HepG2 (cell line): ENCODE measurements at regions not wholly inside any gene's neighbourhood (a gene's known extent, or its start where the extent isn't known, plus 50 kb on each side); places are given as distances from the start of the nearest gene placed in this dataset.

ENCODE experiments used
- ATAC-seq: fragments of 200-7000 bp; cut with Tn5 transposase; 3 replicates; pipeline ENCODE4 v1.9.1; 2020; ENCODE audit warnings: mild to moderate bottlenecking, moderate library complexity
- BruUV-seq: library from RNA; stranded (reverse); fragments of 400-500 nt; replicated peaks from 2 replicates; lab custom pipeline; 2021; lab: Mats Ljungman, UMichigan
- CTCF ChIA-PET: fragments of 300-600 bp; formaldehyde crosslinking; extraction: SDS; loops from one replicate; lab custom pipeline; 2021; ENCODE audit warnings: low total read pairs, inconsistent platforms, low intra/inter-chr PET ratio; lab: Yijun Ruan, JAX
- POLR2A ChIA-PET: fragments of 350-600 bp; sonication (Branson Sonifier 250); formaldehyde crosslinking; loops from one replicate; lab custom pipeline; 2020; ENCODE audit warnings: antibody characterized with exemption, inconsistent platforms; lab: Yijun Ruan, JAX
- DNase-seq: peaks from one replicate; pipeline ENCODE4 v3.0.0-alpha.2; 2015; ENCODE audit warnings: low spot score
- FAIRE-seq: peaks from 3 replicates; lab custom pipeline; 2011; peaks lifted over from hg19 to GRCh38; lab: Jason Lieb, UNC
- H2AFZ ChIP-seq: one replicate; pipeline ENCODE4 v1.6.1; 2011; ENCODE audit warnings: low read length, inconsistent platforms
- H3K27ac ChIP-seq: fragments of 300-600 bp; 3 replicates; pipeline ENCODE4 v1.8.0; 2011; ENCODE audit warnings: mixed run types, mild to moderate bottlenecking, mixed read lengths, low read length, inconsistent platforms; ENCODE audit not compliant: insufficient read depth; ENCODE audit errors: extremely low read length
- H3K27me3 ChIP-seq, 2 experiments: fragments of 200-600 bp in 1 of 2; 2 replicates in 1 of 2; 3 replicates in 1 of 2; pipeline versions ENCODE4 v1.6.0 to v1.8.0; 2011; ENCODE audit warnings: low read length in 2 of 2, mild to moderate bottlenecking in 2 of 2, moderate library complexity in 2 of 2, inconsistent platforms in 1 of 2; ENCODE audit not compliant: insufficient read depth in 2 of 2, control insufficient read depth in 1 of 2
- H3K36me3 ChIP-seq, 2 experiments: fragments of 200-600 bp in 1 of 2; replicated peaks in 1 of 2; 2 replicates in 1 of 2; 3 replicates in 1 of 2; pipeline versions ENCODE4 v1.5.1 to v1.8.0; 2011; ENCODE audit warnings: low read length in 2 of 2, inconsistent platforms in 1 of 2; ENCODE audit not compliant: insufficient read depth in 2 of 2, control insufficient read depth in 1 of 2
- H3K4me1 ChIP-seq: 2 replicates; pipeline ENCODE4 v1.5.1; 2012; ENCODE audit warnings: low read length, inconsistent platforms; ENCODE audit not compliant: insufficient read depth
- H3K4me2 ChIP-seq: 2 replicates; pipeline ENCODE4 v1.6.0; 2011; ENCODE audit warnings: low read depth, low read length, inconsistent platforms
- H3K4me3 ChIP-seq, 3 experiments: fragments of 200-600 bp in 1 of 3; sonication (generic), shearing (Covaris generic) in 1 of 3; replicated peaks in 1 of 3; 2 replicates each; pipeline ENCODE4 v1.5.1; 2011 to 2016; ENCODE audit warnings: low read length in 3 of 3, inconsistent platforms in 2 of 3, low read depth in 2 of 3, mild to moderate bottlenecking in 2 of 3, control low read depth in 1 of 3, mixed read lengths in 1 of 3; ENCODE audit not compliant: insufficient read depth in 1 of 3
- H3K79me2 ChIP-seq: one replicate; pipeline ENCODE4 v1.6.1; 2011; ENCODE audit warnings: low read length, inconsistent platforms; ENCODE audit not compliant: insufficient read depth
- H3K9ac ChIP-seq: 2 replicates; pipeline ENCODE4 v1.6.0; 2011; ENCODE audit warnings: mild to moderate bottlenecking, low read depth, low read length, inconsistent platforms; ENCODE audit not compliant: insufficient read depth
- H3K9me3 ChIP-seq: 2 replicates; pipeline ENCODE4 v1.5.1; 2012; ENCODE audit warnings: mild to moderate bottlenecking, low read length
- H4K20me1 ChIP-seq: 2 replicates; pipeline ENCODE4 v1.6.0; 2011; ENCODE audit warnings: inconsistent platforms, mild to moderate bottlenecking, low read length, moderate library complexity; ENCODE audit not compliant: insufficient read depth
- IRF1 ChIP-seq: sonication (generic); formaldehyde crosslinking; IDR thresholded peaks from 2 replicates; pipeline ENCODE4 v1.4.0; 2020; ENCODE audit warnings: low read depth, mild to moderate bottlenecking, missing genetic modification reagents
- KLF9 ChIP-seq: IDR thresholded peaks from 2 replicates; pipeline ENCODE4 v1.6.1; 2016; ENCODE audit warnings: low read depth
- MTF1 ChIP-seq: sonication (generic); formaldehyde crosslinking; IDR thresholded peaks from 2 replicates; pipeline ENCODE4 v1.5.0; 2020; ENCODE audit warnings: missing genetic modification reagents
- MXD4 ChIP-seq: IDR thresholded peaks from 2 replicates; pipeline ENCODE4 v1.6.1; 2016; ENCODE audit warnings: mild to moderate bottlenecking, missing biosample characterization, missing genetic modification reagents
- NR3C1 ChIP-seq: sonication (generic); formaldehyde crosslinking; IDR thresholded peaks from 2 replicates; pipeline ENCODE4 v1.4.0; 2020; ENCODE audit warnings: missing genetic modification reagents
- SAFB2 ChIP-seq: sonication (generic); formaldehyde crosslinking; IDR thresholded peaks from 2 replicates; pipeline ENCODE4 v1.5.1; 2020; ENCODE audit warnings: missing genetic modification reagents, low read depth, mild to moderate bottlenecking, borderline replicate concordance
- SALL2 ChIP-seq: sonication (generic); formaldehyde crosslinking; IDR thresholded peaks from 2 replicates; pipeline ENCODE4 v1.8.1; 2023; ENCODE audit warnings: mild to moderate bottlenecking, missing genetic modification reagents, inconsistent platforms
- SIN3A ChIP-seq: IDR thresholded peaks from 2 replicates; pipeline ENCODE4 v1.6.1; 2011; ENCODE audit warnings: low read depth, mild to moderate bottlenecking, control low read depth, low read length, borderline replicate concordance
- SMAD1 ChIP-seq: sonication (generic); formaldehyde crosslinking; IDR thresholded peaks from 2 replicates; pipeline ENCODE4 v1.4.0; 2020; ENCODE audit warnings: missing genetic modification reagents, low read depth, mild to moderate bottlenecking, borderline replicate concordance
- SMC3 ChIP-seq: IDR thresholded peaks from 2 replicates; pipeline ENCODE4 v1.6.1; 2011; ENCODE audit warnings: low read length, improper control_type of control experiment
- SPEN ChIP-seq: sonication (generic); formaldehyde crosslinking; IDR thresholded peaks from 2 replicates; pipeline ENCODE4 v1.5.1; 2020; ENCODE audit warnings: low read depth, mild to moderate bottlenecking, missing genetic modification reagents
- XBP1 ChIP-seq: sonication (generic); formaldehyde crosslinking; IDR thresholded peaks from 2 replicates; pipeline ENCODE4 v1.5.0; 2020; ENCODE audit warnings: missing genetic modification reagents
- ZFP37 ChIP-seq: sonication (generic); formaldehyde crosslinking; IDR thresholded peaks from 2 replicates; pipeline ENCODE4 v1.4.0; 2020; ENCODE audit warnings: missing genetic modification reagents, borderline replicate concordance
- ZFP82 ChIP-seq: sonication (generic); formaldehyde crosslinking; IDR thresholded peaks from 2 replicates; pipeline ENCODE4 v1.5.1; 2020; ENCODE audit warnings: mild to moderate bottlenecking, missing genetic modification reagents, borderline replicate concordance
- ZNF121 ChIP-seq: sonication (generic); formaldehyde crosslinking; IDR thresholded peaks from 2 replicates; pipeline ENCODE4 v1.5.0; 2020; ENCODE audit warnings: mild to moderate bottlenecking, missing genetic modification reagents
- ZNF160 ChIP-seq: sonication (generic); formaldehyde crosslinking; IDR thresholded peaks from 2 replicates; pipeline ENCODE4 v1.8.0; 2022; ENCODE audit warnings: mild to moderate bottlenecking, inconsistent platforms, missing genetic modification reagents
- ZNF430 ChIP-seq: sonication (generic); formaldehyde crosslinking; IDR thresholded peaks from 2 replicates; pipeline ENCODE4 v1.9.0; 2021; ENCODE audit warnings: mild to moderate bottlenecking, missing genetic modification reagents
- ZNF687 ChIP-seq: sonication (generic); formaldehyde crosslinking; IDR thresholded peaks from 2 replicates; pipeline ENCODE4 v1.5.1; 2020; ENCODE audit warnings: mild to moderate bottlenecking, missing genetic modification reagents, moderate library complexity
- ZNF703 ChIP-seq: sonication (generic); formaldehyde crosslinking; IDR thresholded peaks from 2 replicates; pipeline ENCODE4 v1.5.1; 2020; ENCODE audit warnings: missing genetic modification reagents, mild to moderate bottlenecking, moderate library complexity, borderline replicate concordance
- WGBS: methylation state at CpG from one replicate; pipeline ENCODE4 v1.1.6; 2017; ENCODE audit warnings: low lambda C conversion rate; 5-methylcytosine and 5-hydroxymethylcytosine counted together
- in situ Hi-C: cut with HindIII; loops from 2 replicates; pipeline ENCODE4 v1.10.0; 2017; ENCODE audit warnings: low pct_unique_long_range_greater_than_20kb; ENCODE audit not compliant: extremely low pct_ligation_motif_present
- intact Hi-C: fragments of 100-400 bp; cut with micrococcal nuclease; formaldehyde crosslinking; loops from one replicate; pipeline ENCODE4 v1.10.0; 2022; ENCODE audit not compliant: unreplicated experiment
- TF ChIP-seq, protein P1 (sequence below): sonication (generic); formaldehyde crosslinking; IDR thresholded peaks from 2 replicates; pipeline ENCODE4 v1.4.0; 2020; ENCODE audit warnings: missing genetic modification reagents, borderline replicate concordance

GRCh38 chr12:88993651-88994050 lies 358.6 kb downstream of the DUSP6 start (continued):
- TF ChIP-seq MXD4 (CRISPR knock-in tag) (no peak), NR3C1 (CRISPR knock-in tag) (no peak), SMC3 (0 out of 2 replicates have a peak, but pooled peaks have one; percentile 16), ZNF160 (CRISPR knock-in tag) (no peak), XBP1 (CRISPR knock-in tag) (no peak)
- TF ChIP-seq, protein P1, sequence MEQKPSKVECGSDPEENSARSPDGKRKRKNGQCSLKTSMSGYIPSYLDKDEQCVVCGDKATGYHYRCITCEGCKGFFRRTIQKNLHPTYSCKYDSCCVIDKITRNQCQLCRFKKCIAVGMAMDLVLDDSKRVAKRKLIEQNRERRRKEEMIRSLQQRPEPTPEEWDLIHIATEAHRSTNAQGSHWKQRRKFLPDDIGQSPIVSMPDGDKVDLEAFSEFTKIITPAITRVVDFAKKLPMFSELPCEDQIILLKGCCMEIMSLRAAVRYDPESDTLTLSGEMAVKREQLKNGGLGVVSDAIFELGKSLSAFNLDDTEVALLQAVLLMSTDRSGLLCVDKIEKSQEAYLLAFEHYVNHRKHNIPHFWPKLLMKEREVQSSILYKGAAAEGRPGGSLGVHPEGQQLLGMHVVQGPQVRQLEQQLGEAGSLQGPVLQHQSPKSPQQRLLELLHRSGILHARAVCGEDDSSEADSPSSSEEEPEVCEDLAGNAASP: no peak

DNA sequence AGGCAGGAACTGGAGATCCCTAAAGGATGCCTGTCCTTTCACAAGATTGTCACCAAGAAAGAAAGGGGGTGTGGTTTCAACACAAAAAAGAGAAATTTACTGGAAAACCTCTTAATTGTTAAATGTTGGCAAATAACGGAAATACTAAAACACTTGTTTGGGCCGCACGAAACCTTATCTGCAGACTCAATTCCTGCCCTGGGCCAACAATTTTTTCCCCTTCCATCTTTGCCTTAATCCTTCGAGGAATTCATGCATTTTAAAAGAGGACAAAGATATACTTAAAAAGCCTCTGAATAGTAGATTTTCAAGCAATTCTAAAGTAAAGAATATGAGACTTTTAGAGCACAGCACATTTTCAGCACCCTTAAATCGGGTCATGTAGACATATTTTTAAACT lies 366.2 kb downstream of the DUSP6 start:
- no peak for ATAC-seq
- Histone ChIP-seq H3K9me3 (no peaks in the 10 kb centered on the region), H3K27me3 (no peaks in the 10 kb centered on the region; a peak in 1 of 5 replicates), H3K4me3 (no peak overlapping the region), H3K27ac (no peak overlapping the region), H3K4me2 (no peak overlapping the region), H3K9ac (no peak overlapping the region), H2AFZ (no peak overlapping the region), H4K20me1 (no peaks in the 10 kb centered on the region), H3K36me3 (no peaks in the 10 kb centered on the region), H3K4me1 (no peaks in the 10 kb centered on the region), H3K79me2 (no peaks in the 10 kb centered on the region)
- 40% methylated on average over 5 of the region's 5 CpGs for WGBS
- in situ Hi-C loops (loop anchor here (10.0 to 25.0 kb wide), 2 partner anchors 351 to 849 kb away; partner anchors contain the start of genes CEP290 and TMTC3), intact Hi-C loops (no loop called here)
- FAIRE-seq: no peak
- no TSS peak for BruUV-seq
- ChIA-PET CTCF (no interaction called here), POLR2A (no interaction called here)
- DNase-seq: no peak
- no peak for TF ChIP-seq ZNF430 (CRISPR knock-in tag)
- TF ChIP-seq IRF1: no peak
- no peak for TF ChIP-seq ZNF703
- TF ChIP-seq ZNF121 (CRISPR knock-in tag): no peak
- no peak for TF ChIP-seq KLF9 (CRISPR knock-in tag)
- no peak for TF ChIP-seq ZNF687
- no peak for TF ChIP-seq SMAD1 (CRISPR knock-in tag)
- TF ChIP-seq ZFP37 (CRISPR knock-in tag): no peak
- TF ChIP-seq SAFB2 (CRISPR knock-in tag): no peak
- no peak for TF ChIP-seq ZFP82 (CRISPR knock-in tag)
- TF ChIP-seq MTF1 (CRISPR knock-in tag): no peak
- no peak for TF ChIP-seq SPEN (CRISPR knock-in tag)
- no peak for TF ChIP-seq SALL2 (CRISPR knock-in tag)
- TF ChIP-seq SIN3A: no peak
